Tibial nerve (tissue), 4 donors: ENCODE measurements at regions not wholly inside any gene's neighbourhood (a gene's known extent, or its start where the extent isn't known, plus 50 kb on each side); places are given as distances from the start of the nearest gene placed in this dataset.

Experiments used
- DNase-seq, 2 donors: peaks; one replicate each; pipeline ENCODE4 v3.0.0-alpha.2; 2019; ENCODE audit warnings: low spot score in 2 of 2
- H3K27ac ChIP-seq, 4 donors: fragments of 200-600 bp; sonication (generic) in 3 of 4; one replicate each; pipeline ENCODE4 v1.5.1; 2017 to 2019; ENCODE audit warnings: mild to moderate bottlenecking in 1 of 4
- H3K27me3 ChIP-seq, 2 donors: fragments of 200-600 bp; sonication (generic) in 1 of 2; one replicate each; pipeline versions ENCODE4 v1.5.1 to v1.6.0; 2017 to 2019
- H3K36me3 ChIP-seq, 3 donors: fragments of 200-600 bp; sonication (generic); one replicate each; pipeline ENCODE4 v1.5.1; 2018 to 2019
- H3K4me1 ChIP-seq, 4 donors: fragments of 200-600 bp; sonication (generic) in 3 of 4; one replicate each; pipeline ENCODE4 v1.5.1; 2017 to 2019
- H3K4me3 ChIP-seq, 4 donors: fragments of 200-600 bp; sonication (generic) in 3 of 4; one replicate each; pipeline ENCODE4 v1.5.1; 2017 to 2019; ENCODE audit warnings: mild to moderate bottlenecking in 1 of 4, moderate library complexity in 1 of 4
- H3K9me3 ChIP-seq, 4 donors: fragments of 200-600 bp; sonication (generic) in 3 of 4; one replicate each; pipeline ENCODE4 v1.5.1; 2017 to 2019
- EP300 ChIP-seq, 2 donors: sonication (generic); formaldehyde crosslinking; IDR thresholded peaks; one replicate each; pipeline ENCODE4 v1.6.1; 2017; ENCODE audit warnings: antibody characterized with exemption in 2 of 2, mild to moderate bottlenecking in 1 of 2
- POLR2A ChIP-seq, 2 donors: fragments of 450-650 bp; IDR thresholded peaks; one replicate each; pipeline ENCODE4 v1.6.1; 2017; ENCODE audit warnings: antibody characterized with exemption in 2 of 2, mild to moderate bottlenecking in 2 of 2, moderate library complexity in 2 of 2
- WGBS, 2 donors: methylation state at CpG; one replicate each; pipeline ENCODE4 v1.1.5; 2018; 5-methylcytosine and 5-hydroxymethylcytosine counted together
- TF ChIP-seq, protein P1 (sequence below), 5 experiments: fragments of 200-600 bp in 3 of 5; fragments of 450-650 bp in 2 of 5; sonication (generic) in 3 of 5; IDR thresholded peaks; one replicate each; pipeline ENCODE4 v1.5.1; 2016 to 2019; ENCODE audit warnings: antibody characterized with exemption in 5 of 5, mild to moderate bottlenecking in 3 of 5, moderate library complexity in 2 of 5

DNA sequence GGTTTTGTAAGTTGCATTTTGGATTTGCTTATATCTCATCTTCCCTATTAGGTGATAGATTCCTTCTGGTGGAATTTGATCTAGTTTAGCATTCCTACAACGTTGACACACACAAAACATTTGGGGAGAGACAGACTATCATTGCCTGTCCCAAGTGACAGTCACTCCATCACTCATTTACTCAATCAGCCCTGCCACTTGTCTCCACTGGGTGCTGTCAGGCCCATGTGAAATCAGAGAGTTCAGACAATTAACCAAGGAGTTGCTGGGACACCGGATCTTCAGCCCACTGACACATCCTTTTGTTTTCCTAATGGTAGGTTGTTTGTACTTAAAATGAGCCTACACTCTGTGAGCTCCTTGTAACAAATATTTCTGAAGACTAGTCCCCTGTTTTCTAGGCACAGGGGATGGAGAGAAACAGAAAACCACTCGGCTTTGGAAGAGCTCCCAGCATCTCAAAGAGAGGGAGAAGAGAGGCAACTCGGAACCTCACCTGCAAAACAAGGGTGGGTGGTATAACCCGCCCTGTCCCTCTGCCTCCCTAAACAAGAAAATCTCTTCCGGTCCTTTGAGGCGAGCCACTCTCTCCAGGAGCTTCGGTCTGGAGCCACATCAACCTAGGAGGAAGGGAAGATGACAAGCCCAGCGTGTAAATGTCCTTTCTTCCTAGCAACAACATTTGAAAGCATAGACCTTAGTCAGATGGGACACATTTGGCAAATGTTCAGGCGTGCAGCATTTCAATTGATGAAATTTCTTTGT is 440.9 kb upstream of the KLF12 start:
- no peaks in the 10 kb centered on the region for H3K36me3 ChIP-seq
- no peak for DNase-seq
- no peaks in the 10 kb centered on the region for H3K9me3 ChIP-seq
- TF ChIP-seq POLR2A (IDR thresholded peaks at IDR 0.05), result no peak
- TF ChIP-seq EP300 (IDR thresholded peaks at IDR 0.05), result no peak
- TF ChIP-seq, protein P1, sequence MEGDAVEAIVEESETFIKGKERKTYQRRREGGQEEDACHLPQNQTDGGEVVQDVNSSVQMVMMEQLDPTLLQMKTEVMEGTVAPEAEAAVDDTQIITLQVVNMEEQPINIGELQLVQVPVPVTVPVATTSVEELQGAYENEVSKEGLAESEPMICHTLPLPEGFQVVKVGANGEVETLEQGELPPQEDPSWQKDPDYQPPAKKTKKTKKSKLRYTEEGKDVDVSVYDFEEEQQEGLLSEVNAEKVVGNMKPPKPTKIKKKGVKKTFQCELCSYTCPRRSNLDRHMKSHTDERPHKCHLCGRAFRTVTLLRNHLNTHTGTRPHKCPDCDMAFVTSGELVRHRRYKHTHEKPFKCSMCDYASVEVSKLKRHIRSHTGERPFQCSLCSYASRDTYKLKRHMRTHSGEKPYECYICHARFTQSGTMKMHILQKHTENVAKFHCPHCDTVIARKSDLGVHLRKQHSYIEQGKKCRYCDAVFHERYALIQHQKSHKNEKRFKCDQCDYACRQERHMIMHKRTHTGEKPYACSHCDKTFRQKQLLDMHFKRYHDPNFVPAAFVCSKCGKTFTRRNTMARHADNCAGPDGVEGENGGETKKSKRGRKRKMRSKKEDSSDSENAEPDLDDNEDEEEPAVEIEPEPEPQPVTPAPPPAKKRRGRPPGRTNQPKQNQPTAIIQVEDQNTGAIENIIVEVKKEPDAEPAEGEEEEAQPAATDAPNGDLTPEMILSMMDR (IDR thresholded peaks at IDR 0.05), result no peak
- no peaks in the 10 kb centered on the region for H3K27me3 ChIP-seq
- peak overlapping the region; percentile 18 to 51 (median 38) for H3K4me3 ChIP-seq
- peaks cover 0 to 8% (median 0%) of the 10 kb centered on the region in 4 donors for H3K4me1 ChIP-seq
- peak overlapping the region in 1 of 4 donors; percentile 15 for H3K27ac ChIP-seq
- WGBS, 2 donors, result 31% methylated on average over 10 of the region's 10 CpGs

DNA sequence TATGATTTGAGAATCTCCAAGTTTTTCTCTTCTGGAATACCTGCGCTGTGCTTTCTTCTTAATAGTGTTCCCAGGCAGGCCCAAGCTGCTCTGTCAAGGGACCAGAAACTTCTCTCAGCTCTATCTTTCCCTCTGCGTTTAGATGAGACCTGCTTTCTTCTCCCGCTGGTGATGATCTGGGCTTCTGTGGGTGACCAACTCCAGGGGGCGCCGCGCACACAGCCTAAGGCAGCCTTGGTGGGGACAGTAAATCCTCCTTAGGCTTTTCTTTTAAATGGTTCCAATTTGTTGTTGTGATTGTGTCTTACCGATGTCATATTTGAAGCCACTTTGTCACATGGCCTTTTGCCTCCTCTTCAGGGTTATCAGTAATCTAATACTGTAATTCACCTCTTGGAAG is 439.4 kb upstream of the KLF12 start:
- H3K36me3 ChIP-seq, result no peaks in the 10 kb centered on the region
- no peak for DNase-seq
- no peak overlapping the region for H3K4me3 ChIP-seq
- H3K4me1 ChIP-seq, result peaks cover 0 to 8% (median 0%) of the 10 kb centered on the region in 4 donors
- TF ChIP-seq EP300 (IDR thresholded peaks at IDR 0.05), result no peak
- TF ChIP-seq POLR2A (IDR thresholded peaks at IDR 0.05), result no peak
- TF ChIP-seq, protein P1 (IDR thresholded peaks at IDR 0.05), result no peak
- H3K27ac ChIP-seq, result no peak overlapping the region
- H3K27me3 ChIP-seq, result no peaks in the 10 kb centered on the region
- no peaks in the 10 kb centered on the region for H3K9me3 ChIP-seq
- 80 to 85% methylated on average over 7 of the region's 7 CpGs for whole genome bisulfite sequencing, 2 donors

DNA sequence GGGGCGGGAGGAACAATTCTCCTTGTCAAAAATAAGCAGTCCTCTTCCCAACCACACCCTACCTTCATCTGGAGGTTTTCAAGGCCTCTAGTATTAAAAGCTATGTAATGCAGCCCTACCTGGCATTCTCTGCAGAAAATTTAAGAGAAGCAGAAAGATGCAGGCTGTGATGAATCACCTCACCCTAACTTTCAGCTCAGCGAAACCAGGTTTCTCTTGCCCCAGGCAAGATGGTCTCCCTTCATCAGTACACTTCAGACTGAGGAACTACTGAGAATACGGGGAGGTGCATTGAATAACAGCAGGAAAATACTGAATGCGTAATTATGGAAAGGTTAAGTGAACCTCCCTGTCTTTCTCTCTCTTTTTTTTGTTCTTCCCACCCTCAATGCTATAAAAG is 437.6 kb upstream of the KLF12 start:
- WGBS, 2 donors, result 96 to 99% methylated on average over 4 of the region's 4 CpGs
- H3K4me1 ChIP-seq, result peaks cover 0 to 8% (median 0%) of the 10 kb centered on the region in 4 donors
- no peaks in the 10 kb centered on the region for H3K36me3 ChIP-seq
- no peak overlapping the region for H3K4me3 ChIP-seq
- no peak for DNase-seq
- TF ChIP-seq, protein P1 (IDR thresholded peaks at IDR 0.05), result no peak
- TF ChIP-seq EP300 (IDR thresholded peaks at IDR 0.05) (no peak), POLR2A (IDR thresholded peaks at IDR 0.05) (no peak)
- H3K27me3 ChIP-seq, result no peaks in the 10 kb centered on the region
- no peaks in the 10 kb centered on the region for H3K9me3 ChIP-seq
- H3K27ac ChIP-seq, result no peak overlapping the region

DNA sequence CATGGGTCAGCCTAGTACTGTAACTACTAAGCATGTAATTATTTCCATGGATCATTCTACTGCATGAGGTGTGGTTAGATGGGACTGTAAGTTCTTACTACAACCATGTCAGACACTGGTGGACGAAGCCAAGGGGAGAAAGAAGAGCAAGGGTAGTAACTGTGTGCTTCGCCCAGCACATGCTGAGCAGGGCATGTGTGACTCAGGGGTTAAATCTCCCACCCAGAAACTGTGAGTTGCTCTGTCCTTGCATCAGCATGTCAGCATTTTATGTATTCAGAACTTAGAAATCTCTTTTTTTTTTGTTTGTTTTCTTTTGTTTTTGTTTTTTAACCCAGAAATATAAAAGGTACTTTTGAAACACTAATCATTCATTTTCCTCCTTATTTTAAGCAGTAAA is 436.6 kb upstream of the KLF12 start:
- Histone ChIP-seq H3K4me1 (peaks cover 0 to 8% (median 0%) of the 10 kb centered on the region in 4 donors), H3K36me3 (no peaks in the 10 kb centered on the region), H3K27ac (no peak overlapping the region), H3K9me3 (no peaks in the 10 kb centered on the region), H3K4me3 (no peak overlapping the region), H3K27me3 (no peaks in the 10 kb centered on the region)
- no peak for TF ChIP-seq POLR2A (IDR thresholded peaks at IDR 0.05)
- TF ChIP-seq, protein P1 (IDR thresholded peaks at IDR 0.05), result no peak
- TF ChIP-seq EP300 (IDR thresholded peaks at IDR 0.05), result no peak
- no peak for DNase-seq
- 84 to 89% methylated on average over 2 of the region's 2 CpGs for WGBS, 2 donors

DNA sequence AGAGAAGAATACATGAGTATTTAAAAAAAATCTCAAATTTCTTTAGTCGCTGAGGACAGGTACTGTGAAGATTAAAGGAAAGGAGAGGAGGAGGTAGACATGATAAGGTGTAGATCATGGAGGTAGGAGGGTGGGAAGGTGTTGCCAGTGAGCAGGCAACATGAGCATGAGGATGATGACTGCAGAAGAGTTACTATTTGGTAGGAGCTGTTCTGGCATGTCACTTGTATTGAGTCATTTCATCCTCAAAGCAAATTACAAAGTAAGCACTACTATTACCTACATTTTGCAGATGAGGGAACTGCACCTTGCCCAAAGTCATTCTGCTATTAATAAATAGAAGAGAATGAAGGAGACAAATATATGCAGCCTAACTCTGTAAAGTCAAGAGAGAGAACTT is 435.8 kb upstream of the KLF12 start:
- Histone ChIP-seq H3K27me3 (no peaks in the 10 kb centered on the region), H3K36me3 (no peaks in the 10 kb centered on the region), H3K9me3 (no peaks in the 10 kb centered on the region), H3K27ac (no peak overlapping the region), H3K4me3 (no peak overlapping the region), H3K4me1 (peaks cover 0 to 2% (median 0%) of the 10 kb centered on the region in 4 donors)
- TF ChIP-seq, protein P1 (IDR thresholded peaks at IDR 0.05), result no peak
- TF ChIP-seq EP300 (IDR thresholded peaks at IDR 0.05), result no peak
- TF ChIP-seq POLR2A (IDR thresholded peaks at IDR 0.05), result no peak
- 88 to 92% methylated on average over 1 of the region's 1 CpG for WGBS, 2 donors
- no peak for DNase-seq
